ENCODE measurements at regions not wholly inside any gene's neighbourhood (a gene's known extent, or its start where the extent isn't known, plus 50 kb on each side); places are given as distances from the start of the nearest gene placed in this dataset.

DNA sequence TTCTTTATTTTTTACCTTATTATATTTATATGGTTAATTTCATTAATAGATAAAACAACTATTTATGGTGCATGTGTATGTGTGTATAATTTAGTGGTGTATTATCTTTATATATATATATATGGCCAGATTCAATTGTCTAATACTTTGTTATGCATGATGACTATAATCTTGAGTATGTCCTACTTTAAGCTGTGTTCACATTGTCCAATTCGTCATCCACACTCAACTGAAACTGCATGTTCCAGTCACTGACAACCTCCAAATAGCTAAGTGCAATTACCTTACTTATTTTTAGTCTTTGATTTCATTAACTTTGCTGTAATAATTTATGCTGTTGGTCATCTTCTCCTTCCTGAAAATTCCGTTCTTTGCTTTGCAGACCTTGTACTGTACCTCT is 306.5 kb upstream of the TMTC1 start:
- CTCF ChIA-PET: no interaction called here
- Mint-ChIP-seq H3K9me3 (ENCODE audit: unreplicated experiment) (no peaks in the 10 kb centered on the region), H3K4me3 (ENCODE audit: unreplicated experiment) (no peak overlapping the region), H3K4me1 (ENCODE audit: insufficient read depth, unreplicated experiment) (peaks cover 6% of the 10 kb centered on the region), H3K36me3 (ENCODE audit: insufficient read depth, unreplicated experiment) (no peaks in the 10 kb centered on the region), H3K27me3 (ENCODE audit: insufficient read depth, unreplicated experiment) (no peaks in the 10 kb centered on the region), H3K27ac (ENCODE audit: low read depth, unreplicated experiment) (no peak overlapping the region)
- BruUV-seq (replicated peaks): no TSS peak
- no peak for DNase-seq (ENCODE audit: unreplicated experiment)
- intact Hi-C loops (cut with micrococcal nuclease): no loop called here
- POLR2A ChIA-PET: no interaction called here
- TF ChIP-seq CTCF (IDR thresholded peaks at IDR 0.05; ENCODE audit: unreplicated experiment): no peak

- intact Hi-C loops (cut with micrococcal nuclease): no loop called here
Observed at GRCh38 chr12:30088259-30088995, 304.7 kb upstream of the TMTC1 start.

DNA sequence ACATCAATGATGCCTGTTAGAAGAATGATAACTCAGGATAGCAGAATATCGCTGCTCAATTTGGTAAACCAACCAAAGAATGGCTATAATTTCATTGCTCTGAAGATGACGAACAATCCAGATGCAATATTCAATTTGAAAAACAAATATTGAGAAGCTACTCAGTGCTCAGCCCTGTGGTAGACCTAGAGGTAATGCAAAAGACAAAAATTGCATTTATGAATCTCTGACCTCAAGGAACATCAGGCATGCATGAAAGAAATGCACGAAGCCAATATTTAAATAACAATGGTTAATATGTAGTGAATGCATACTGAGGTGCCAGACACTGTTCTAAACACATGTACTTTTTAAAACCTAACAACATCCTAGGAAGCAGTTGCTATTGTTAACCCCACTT is 298.6 kb upstream of the TMTC1 start:
- no peaks in the 10 kb centered on the region for H3K9me3 Mint-ChIP-seq (ENCODE audit: unreplicated experiment)
- no peaks in the 10 kb centered on the region for H3K27me3 Mint-ChIP-seq (ENCODE audit: insufficient read depth, unreplicated experiment)
- intact Hi-C loops (cut with micrococcal nuclease): no loop called here
- no peak for TF ChIP-seq CTCF (IDR thresholded peaks at IDR 0.05; ENCODE audit: unreplicated experiment)
- no peaks in the 10 kb centered on the region for H3K4me1 Mint-ChIP-seq (ENCODE audit: insufficient read depth, unreplicated experiment)
- no TSS peak for BruUV-seq (replicated peaks)
- POLR2A ChIA-PET: no interaction called here
- CTCF ChIA-PET: no interaction called here
- no peaks in the 10 kb centered on the region for H3K36me3 Mint-ChIP-seq (ENCODE audit: insufficient read depth, unreplicated experiment)
- no peak for DNase-seq (ENCODE audit: unreplicated experiment)
- no peak overlapping the region for H3K27ac Mint-ChIP-seq (ENCODE audit: low read depth, unreplicated experiment)
- no peak overlapping the region for H3K4me3 Mint-ChIP-seq (ENCODE audit: unreplicated experiment)

More at GRCh38 chr12:30088259-30088995, 304.7 kb upstream of the TMTC1 start:
- Mint-ChIP-seq H3K27ac (ENCODE audit: low read depth, unreplicated experiment) (no peak overlapping the region), H3K4me3 (ENCODE audit: unreplicated experiment) (no peak overlapping the region), H3K36me3 (ENCODE audit: insufficient read depth, unreplicated experiment) (no peaks in the 10 kb centered on the region), H3K27me3 (ENCODE audit: insufficient read depth, unreplicated experiment) (no peaks in the 10 kb centered on the region), H3K9me3 (ENCODE audit: unreplicated experiment) (no peaks in the 10 kb centered on the region), H3K4me1 (ENCODE audit: insufficient read depth, unreplicated experiment) (peaks cover 6% of the 10 kb centered on the region)
- no peak for DNase-seq (ENCODE audit: unreplicated experiment)
- TF ChIP-seq CTCF (IDR thresholded peaks at IDR 0.05; ENCODE audit: unreplicated experiment): no peak
- ChIA-PET POLR2A (no interaction called here), CTCF (no interaction called here)
- no TSS peak for BruUV-seq (replicated peaks)

DNA sequence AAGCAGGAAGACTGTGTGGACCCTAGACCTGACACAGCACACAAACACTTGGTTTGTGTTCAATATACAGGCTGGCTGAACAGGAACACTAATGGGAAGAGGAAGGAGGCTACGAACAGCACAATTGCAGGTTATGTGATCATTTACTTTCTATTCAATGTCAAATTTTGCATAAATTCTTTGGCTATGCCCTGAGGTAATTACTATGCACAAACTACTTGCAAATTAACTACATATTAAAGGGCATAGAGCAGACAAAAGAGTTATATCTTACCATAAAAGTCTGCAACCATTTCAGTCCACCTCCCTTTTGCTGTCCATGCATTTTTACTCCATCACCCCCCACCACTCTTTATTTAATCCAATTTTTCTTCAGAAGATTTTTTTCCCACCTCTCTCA is 291.2 kb upstream of the TMTC1 start:
- no peak overlapping the region for H3K4me3 Mint-ChIP-seq (ENCODE audit: unreplicated experiment)
- no peaks in the 10 kb centered on the region for H3K27me3 Mint-ChIP-seq (ENCODE audit: insufficient read depth, unreplicated experiment)
- no peaks in the 10 kb centered on the region for H3K36me3 Mint-ChIP-seq (ENCODE audit: insufficient read depth, unreplicated experiment)
- ChIA-PET POLR2A (no interaction called here), CTCF (no interaction called here)
- H3K9me3 Mint-ChIP-seq (ENCODE audit: unreplicated experiment): no peaks in the 10 kb centered on the region
- peaks cover 5% of the 10 kb centered on the region for H3K4me1 Mint-ChIP-seq (ENCODE audit: insufficient read depth, unreplicated experiment)
- no TSS peak for BruUV-seq (replicated peaks)
- no peak overlapping the region for H3K27ac Mint-ChIP-seq (ENCODE audit: low read depth, unreplicated experiment)
- no peak for TF ChIP-seq CTCF (IDR thresholded peaks at IDR 0.05; ENCODE audit: unreplicated experiment)
- intact Hi-C loops (cut with micrococcal nuclease): no loop called here
- DNase-seq (ENCODE audit: unreplicated experiment): no peak

Data from MCF 10A (cell line).